Hematopoietic multipotent progenitor cell treated with erythropoietin and hydrocortisone succinate and interleukin-3 and kit ligand, for 15 days (in vitro differentiated cells): ENCODE measurements at regions not wholly inside any gene's neighbourhood (a gene's known extent, or its start where the extent isn't known, plus 50 kb on each side); places are given as distances from the start of the nearest gene placed in this dataset.

Experiments used
- DNase-seq: peaks from one replicate; pipeline ENCODE4 v3.0.0-alpha.2; 2015; ENCODE audit warnings: low spot score

- no peak for DNase-seq
These were observed 71.8 kb upstream of the ATL2 start for GRCh38 chr2:38448692-38449410.

GRCh38 chr2:38446906-38447561 is 70.0 kb upstream of the ATL2 start:
- no peak for DNase-seq

- DNase-seq = no peak
These were observed 69.3 kb upstream of the ATL2 start for GRCh38 chr2:38446418-38446817.

GRCh38 chr2:38444247-38444646 is 67.2 kb upstream of the ATL2 start:
- no peak for DNase-seq

GRCh38 chr2:38442643-38443541 is 65.8 kb upstream of the ATL2 start:
- no peak for DNase-seq

- DNase-seq = no peak
These were observed 64.3 kb upstream of the ATL2 start for GRCh38 chr2:38441346-38441745.

GRCh38 chr2:38440655-38441054 is 63.6 kb upstream of the ATL2 start:
- DNase-seq = peak; percentile 37

GRCh38 chr2:38439863-38440262 is 62.8 kb upstream of the ATL2 start:
- no peak for DNase-seq

GRCh38 chr2:38438883-38439612 is 62.0 kb upstream of the ATL2 start:
- no peak for DNase-seq

GRCh38 chr2:38438133-38438882 is 61.2 kb upstream of the ATL2 start:
- DNase-seq = no peak

- DNase-seq = no peak
These were observed 59.2 kb upstream of the ATL2 start for GRCh38 chr2:38436227-38436664.

- DNase-seq = no peak
These were observed 58.7 kb upstream of the ATL2 start for GRCh38 chr2:38435775-38436174.

- DNase-seq = no peak
These were observed 57.5 kb upstream of the ATL2 start for GRCh38 chr2:38434595-38434994.

GRCh38 chr2:38433607-38433975 is 56.5 kb upstream of the ATL2 start:
- no peak for DNase-seq

GRCh38 chr2:38432820-38433606 is 55.9 kb upstream of the ATL2 start:
- DNase-seq = no peak

- DNase-seq = no peak
These were observed 53.6 kb upstream of the ATL2 start for GRCh38 chr2:38430597-38431207.

GRCh38 chr2:38430196-38430595 is 53.1 kb upstream of the ATL2 start:
- DNase-seq = no peak

- DNase-seq = no peak
These were observed 50.9 kb upstream of the ATL2 start for GRCh38 chr2:38427936-38428335.

- no peak for DNase-seq
These were observed 50.0 kb upstream of the ATL2 start for GRCh38 chr2:38427054-38427453.
